ENCODE measurements at regions not wholly inside any gene's neighbourhood (a gene's known extent, or its start where the extent isn't known, plus 50 kb on each side); places are given as distances from the start of the nearest gene placed in this dataset.

- DNase-seq (no peak), ATAC-seq (no peak)
- intact Hi-C loops (cut with micrococcal nuclease) = no loop called here
Observed at GRCh38 chr6:44715925-44716324, 328.4 kb downstream of the CDC5L start.

- ATAC-seq (no peak), DNase-seq (no peak)
- intact Hi-C loops (cut with micrococcal nuclease) = no loop called here
Observed at GRCh38 chr6:44717431-44717830, 329.9 kb downstream of the CDC5L start.

GRCh38 chr6:44721954-44722578 lies 334.6 kb downstream of the CDC5L start:
- peak; percentile 73 for ATAC-seq
- DNase-seq = no peak
- intact Hi-C loops (cut with micrococcal nuclease) = no loop called here

GRCh38 chr6:44722736-44723135 lies 335.2 kb downstream of the CDC5L start:
- ATAC-seq (no peak), DNase-seq (no peak)
- intact Hi-C loops (cut with micrococcal nuclease) = no loop called here

DNA sequence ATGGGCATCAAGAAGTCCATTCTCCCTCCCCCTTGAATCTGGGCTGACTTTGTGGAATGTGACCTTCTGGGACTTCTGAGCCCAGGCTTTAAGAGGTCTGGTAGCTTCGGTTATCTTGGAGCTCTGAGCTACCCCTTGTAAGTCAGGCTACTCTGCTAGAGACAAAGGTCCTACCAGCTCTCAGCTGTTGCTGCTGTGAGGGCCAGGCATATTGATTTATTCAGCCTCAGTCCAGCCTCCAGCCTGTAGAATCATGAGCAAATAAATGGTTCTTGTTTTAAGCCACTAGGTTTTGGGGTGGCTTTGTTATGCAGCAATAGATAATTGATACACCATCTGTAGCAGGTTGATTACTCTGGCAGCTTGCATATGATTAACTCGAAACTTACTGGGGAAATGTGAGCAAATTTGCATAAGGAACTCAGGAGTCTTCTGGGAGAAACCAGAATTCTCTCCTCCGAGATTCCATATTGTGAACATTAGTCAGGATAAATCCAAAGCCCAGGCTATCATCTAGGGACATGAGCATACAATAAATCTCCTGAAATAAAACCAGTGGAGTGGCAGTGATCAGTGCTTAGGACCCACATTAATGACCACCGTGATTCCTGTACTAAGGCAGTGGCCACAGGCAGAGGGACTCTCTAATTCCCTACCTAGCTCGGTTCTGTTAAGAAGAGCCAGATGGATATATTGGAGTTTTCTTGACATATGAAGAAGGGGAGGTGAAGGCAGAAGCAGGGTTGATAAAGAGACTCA lies 336.1 kb downstream of the CDC5L start:
- ATAC-seq (no peak), DNase-seq (no peak)
- intact Hi-C loops (cut with micrococcal nuclease) = no loop called here

DNA sequence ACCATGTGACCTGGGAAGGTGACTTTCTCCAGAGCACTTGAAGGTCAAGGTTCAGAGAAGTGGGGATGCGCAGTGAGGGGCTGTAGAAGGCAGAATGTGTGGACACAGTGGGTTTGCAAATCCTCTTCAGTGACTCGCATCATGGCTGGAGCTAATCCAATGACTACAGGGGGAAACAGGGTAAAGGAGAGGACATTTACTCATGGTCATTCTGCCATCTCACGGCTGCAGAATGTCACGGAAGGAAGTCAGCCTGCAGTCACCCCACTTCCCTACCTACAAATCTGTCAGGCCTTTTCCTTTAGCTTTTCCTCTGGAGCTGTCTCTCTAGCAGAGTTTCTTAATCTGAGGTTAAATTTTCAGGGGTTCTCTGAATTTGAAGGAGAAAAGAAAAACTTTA lies 337.6 kb downstream of the CDC5L start:
- no peak for ATAC-seq
- intact Hi-C loops (cut with micrococcal nuclease) = no loop called here
- no peak for DNase-seq

DNA sequence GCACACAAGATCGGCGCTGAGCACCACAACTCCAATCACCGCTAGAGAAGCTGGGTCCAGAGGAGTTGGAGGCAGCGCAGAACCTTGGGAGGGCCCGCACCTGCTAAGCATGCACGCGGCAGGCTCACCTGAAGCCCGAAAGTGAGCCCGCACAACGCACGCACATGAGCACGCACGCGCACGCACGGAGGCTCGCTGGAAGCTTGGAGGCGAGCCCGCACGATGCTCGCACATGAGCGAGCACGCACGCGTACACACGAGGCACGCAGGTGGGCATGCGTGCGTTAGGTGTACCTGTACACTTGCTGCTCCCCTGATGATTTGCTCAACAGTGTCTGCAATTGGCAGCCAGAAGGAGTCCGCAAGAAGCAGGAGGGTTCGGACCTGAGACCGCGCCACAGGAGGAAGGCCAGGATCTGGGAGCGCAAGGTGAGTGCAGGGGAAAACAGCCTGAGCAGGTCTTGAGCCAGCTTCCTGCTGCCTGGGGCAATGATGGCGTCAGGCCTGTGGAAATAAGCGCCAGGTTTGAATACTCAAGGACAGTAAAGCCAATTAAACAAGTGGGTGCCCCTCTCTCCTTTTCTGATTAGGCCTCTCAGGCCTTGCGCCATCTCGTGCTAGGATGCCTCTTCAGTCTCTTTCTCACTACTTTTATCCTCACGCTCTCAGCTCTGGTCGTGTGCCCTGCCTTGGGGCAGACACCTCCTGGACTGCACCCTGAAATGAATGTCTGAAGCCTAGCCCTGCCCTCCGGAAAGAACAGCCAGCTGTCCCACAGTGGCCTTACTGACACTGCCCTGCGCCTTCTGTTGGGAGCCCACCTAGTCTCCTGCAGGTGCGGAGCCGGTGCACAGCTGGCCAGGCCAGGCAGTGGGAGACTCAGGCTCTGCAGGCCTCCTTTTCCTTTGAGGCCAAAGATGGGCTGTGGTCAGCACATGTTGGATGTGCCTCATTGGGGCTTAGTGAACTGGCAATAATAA lies 340.4 kb downstream of the CDC5L start:
- intact Hi-C loops (cut with micrococcal nuclease) = no loop called here
- ATAC-seq (no peak), DNase-seq (no peak)

- no peak for ATAC-seq
- intact Hi-C loops (cut with micrococcal nuclease) = no loop called here
- no peak for DNase-seq
Observed at GRCh38 chr6:44730771-44731391, 343.4 kb downstream of the CDC5L start.

DNA sequence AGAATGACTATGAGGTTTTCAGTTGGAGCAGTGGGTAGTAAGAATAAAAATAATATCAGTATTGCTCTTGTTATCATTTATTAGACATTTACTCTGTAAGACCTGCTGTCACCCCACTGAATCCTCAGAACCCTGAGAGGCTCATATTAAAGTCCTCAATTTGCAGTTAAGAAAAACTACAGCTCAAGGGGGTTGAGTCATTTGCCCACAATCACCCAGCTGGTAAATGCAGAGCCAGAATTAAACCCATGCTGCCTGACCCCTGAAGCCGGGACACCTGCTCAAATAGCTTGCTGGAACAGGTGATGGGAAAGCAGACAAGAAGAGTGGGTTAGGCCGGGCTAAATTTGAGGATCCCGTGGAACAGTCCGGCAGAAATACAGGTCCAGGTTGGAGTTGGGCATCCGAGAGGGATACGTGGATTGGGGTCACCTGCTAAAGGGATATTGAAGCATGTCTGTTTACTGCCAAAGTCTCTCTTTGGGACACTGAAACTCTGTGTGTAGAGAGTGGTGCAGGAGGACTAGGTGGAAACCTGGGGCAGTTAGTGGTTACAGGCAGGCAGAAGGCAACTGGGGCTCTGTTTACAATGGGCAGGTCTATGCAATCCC lies 344.1 kb downstream of the CDC5L start:
- ATAC-seq (no peak), DNase-seq (no peak)
- intact Hi-C loops (cut with micrococcal nuclease) = no loop called here

DNA sequence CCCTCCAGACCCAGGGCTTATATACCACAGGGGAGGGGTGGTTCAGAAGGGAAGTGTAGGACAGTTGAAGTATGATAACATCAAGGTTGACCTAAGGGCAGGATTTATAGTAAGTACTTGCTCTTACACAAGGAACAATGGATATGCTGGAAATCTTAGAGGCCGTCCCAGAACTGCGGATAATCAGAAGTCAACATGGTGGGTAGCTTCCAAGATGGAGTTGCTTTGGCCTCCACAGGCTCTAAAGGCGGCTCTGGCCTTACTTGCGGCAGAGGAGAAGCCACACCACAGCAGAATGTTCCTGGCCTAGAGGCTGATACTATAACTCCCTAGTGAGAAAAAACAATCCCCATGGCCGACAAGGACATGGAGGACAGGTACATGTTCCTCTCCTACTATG lies 344.7 kb downstream of the CDC5L start:
- DNase-seq (no peak), ATAC-seq (no peak)
- intact Hi-C loops (cut with micrococcal nuclease) = no loop called here

DNA sequence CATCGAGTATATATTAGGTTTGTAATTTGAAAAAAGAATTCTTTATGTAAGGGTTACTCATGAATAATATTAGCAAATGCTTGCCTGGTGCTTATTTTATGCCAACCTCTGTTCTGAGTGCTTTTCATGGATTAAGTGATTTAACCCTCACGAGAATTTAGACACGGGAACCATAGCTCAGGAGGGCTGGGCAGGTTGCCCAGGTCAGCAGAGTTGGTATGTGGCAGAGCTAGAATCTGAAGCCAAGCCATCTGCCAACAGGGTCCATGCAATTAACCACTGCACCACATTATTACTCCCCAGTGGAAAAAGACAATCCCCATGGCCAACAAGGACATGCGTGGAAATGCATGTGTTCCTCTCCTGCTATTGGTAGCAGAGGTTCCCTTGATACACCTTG lies 345.6 kb downstream of the CDC5L start:
- intact Hi-C loops (cut with micrococcal nuclease) = no loop called here
- ATAC-seq (no peak), DNase-seq (peak; percentile 55)

DNA sequence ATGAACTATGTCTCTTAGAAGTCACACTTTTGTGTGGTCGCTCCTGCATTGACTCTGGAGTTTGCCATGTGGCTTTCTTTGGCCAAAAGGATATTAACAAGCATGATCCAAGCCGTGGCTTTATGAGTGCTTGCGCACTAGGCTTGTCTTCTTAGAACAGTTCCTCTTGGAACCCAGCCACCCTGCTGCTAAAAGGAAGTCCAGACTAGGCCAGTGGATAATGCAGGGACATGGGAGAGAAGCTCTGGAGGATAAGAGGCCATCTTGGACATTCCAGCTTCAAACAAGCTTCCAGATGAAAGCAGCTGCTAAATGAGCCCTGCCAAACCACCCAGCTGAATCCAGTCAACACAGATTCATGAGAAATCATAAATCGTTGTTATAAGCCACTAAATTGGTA lies 346.4 kb downstream of the CDC5L start:
- peak; percentile 39 for DNase-seq
- intact Hi-C loops (cut with micrococcal nuclease) = no loop called here

GRCh38 chr6:44734886-44735629 lies 347.6 kb downstream of the CDC5L start:
- no peak for ATAC-seq
- intact Hi-C loops (cut with micrococcal nuclease) = no loop called here
- no peak for DNase-seq

More for the DNA sequence above, 346.4 kb downstream of the CDC5L start:
- ATAC-seq = peak; percentile 93

- ATAC-seq (no peak), DNase-seq (peak; percentile 31)
- intact Hi-C loops (cut with micrococcal nuclease) = no loop called here
Observed at GRCh38 chr6:44735630-44735963, 348.1 kb downstream of the CDC5L start.

DNA sequence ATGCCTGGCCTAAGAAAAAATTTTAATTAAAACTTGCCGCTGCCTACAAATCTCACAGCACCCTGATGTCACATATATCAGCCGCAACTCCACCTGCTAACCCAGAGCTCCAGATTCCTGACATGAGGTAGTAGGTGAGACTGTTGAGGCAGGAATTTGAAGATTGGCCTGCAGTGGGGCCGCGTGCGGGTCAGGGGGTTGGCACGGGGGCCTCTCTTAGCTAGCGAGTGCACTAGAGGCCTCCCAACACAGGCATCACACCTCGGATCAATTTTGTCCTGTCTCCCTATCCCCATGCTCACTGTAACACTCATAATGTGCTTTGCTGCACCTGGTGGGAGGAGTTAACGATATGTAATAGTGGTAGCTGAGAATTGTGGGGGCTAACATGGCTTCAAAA lies 349.8 kb downstream of the CDC5L start:
- DNase-seq (no peak), ATAC-seq (no peak)
- intact Hi-C loops (cut with micrococcal nuclease) = no loop called here

GRCh38 chr6:44737829-44738528 lies 350.5 kb downstream of the CDC5L start:
- ATAC-seq = no peak
- intact Hi-C loops (cut with micrococcal nuclease) = no loop called here
- no peak for DNase-seq

DNA sequence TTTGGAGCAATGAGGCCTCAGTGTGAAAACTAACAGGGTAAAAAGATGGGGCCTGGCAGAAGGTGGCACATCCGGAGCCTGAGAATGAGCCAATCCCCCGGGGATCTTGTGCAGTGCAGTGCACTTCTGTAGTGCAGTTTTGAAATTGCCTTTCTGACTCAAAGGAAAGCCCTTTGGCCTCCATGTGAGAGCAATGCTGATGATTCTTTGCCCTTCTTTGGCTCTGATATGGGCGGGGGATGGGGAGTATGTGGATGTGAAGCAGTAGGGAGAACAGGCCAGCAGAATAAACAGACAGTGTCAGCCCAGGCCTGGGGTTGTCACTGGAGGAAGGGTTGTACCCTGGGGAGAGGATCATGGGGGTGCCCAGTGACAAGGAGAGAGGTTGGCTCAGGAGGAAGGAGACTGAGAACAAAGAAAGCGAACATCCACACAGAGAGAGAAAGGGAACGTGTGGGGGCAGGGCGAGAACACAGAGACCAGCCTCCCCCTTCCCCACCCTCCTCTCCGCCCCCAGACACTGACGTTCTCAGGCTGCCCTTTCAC lies 351.2 kb downstream of the CDC5L start:
- no peak for ATAC-seq
- DNase-seq = no peak
- intact Hi-C loops (cut with micrococcal nuclease) = no loop called here

- intact Hi-C loops (cut with micrococcal nuclease) = no loop called here
- ATAC-seq = no peak
- DNase-seq = no peak
Observed at GRCh38 chr6:44739181-44739580, 351.7 kb downstream of the CDC5L start.
